GM10266 (cell line): ENCODE measurements at regions not wholly inside any gene's neighbourhood (a gene's known extent, or its start where the extent isn't known, plus 50 kb on each side); places are given as distances from the start of the nearest gene placed in this dataset.

Source experiments
- DNase-seq: peaks from one replicate; pipeline ENCODE4 v3.0.0; 2012; ENCODE audit errors: extremely low spot score
- CTCF ChIP-seq: IDR thresholded peaks from 2 replicates; pipeline ENCODE4 v1.5.1; 2012; ENCODE audit warnings: mild to moderate bottlenecking, low read depth; ENCODE audit not compliant: control insufficient read depth, insufficient read depth; ENCODE audit errors: missing control alignments

- DNase-seq: no peak
- no peak for TF ChIP-seq CTCF
Observed at GRCh38 chr1:30637183-30637980, 86.0 kb downstream of the MATN1 start.

- TF ChIP-seq CTCF: no peak
- no peak for DNase-seq
Observed at GRCh38 chr1:30636621-30637020, 86.8 kb downstream of the MATN1 start.

- no peak for DNase-seq
- TF ChIP-seq CTCF: no peak
Observed at GRCh38 chr1:30635391-30635975, 87.9 kb downstream of the MATN1 start.

GRCh38 chr1:30634507-30634906 is 88.9 kb downstream of the MATN1 start:
- TF ChIP-seq CTCF: no peak
- no peak for DNase-seq

GRCh38 chr1:30633294-30633693 is 90.1 kb downstream of the MATN1 start:
- TF ChIP-seq CTCF: no peak

GRCh38 chr1:30632481-30632880 is 90.9 kb downstream of the MATN1 start:
- no peak for DNase-seq
- no peak for TF ChIP-seq CTCF

More at GRCh38 chr1:30633294-30633693, 90.1 kb downstream of the MATN1 start:
- DNase-seq: no peak

GRCh38 chr1:30631700-30632099 is 91.7 kb downstream of the MATN1 start:
- no peak for TF ChIP-seq CTCF
- no peak for DNase-seq
